Tibial artery (tissue), 4 donors: ENCODE measurements at regions not wholly inside any gene's neighbourhood (a gene's known extent, or its start where the extent isn't known, plus 50 kb on each side); places are given as distances from the start of the nearest gene placed in this dataset.

ENCODE experiments used
- DNase-seq, 2 donors: peaks; one replicate each; pipeline ENCODE4 v3.0.0-alpha.2; 2019
- H3K27ac ChIP-seq, 2 donors: fragments of 200-600 bp; sonication (generic) in 1 of 2; 1 replicate in 1 of 2; 2 replicates in 1 of 2; pipeline ENCODE4 v1.5.1; 2018 to 2019; ENCODE audit warnings: mild to moderate bottlenecking in 1 of 2
- H3K27me3 ChIP-seq, 2 donors: fragments of 200-600 bp; sonication (generic) in 1 of 2; one replicate each; pipeline versions ENCODE4 v1.5.1 to v1.6.0; 2016 to 2019
- H3K36me3 ChIP-seq, 3 donors: fragments of 200-600 bp; sonication (generic) in 2 of 3; one replicate each; pipeline ENCODE4 v1.5.1; 2016 to 2019; ENCODE audit warnings: mild to moderate bottlenecking in 2 of 3
- H3K4me1 ChIP-seq, 4 donors: fragments of 200-600 bp; sonication (generic) in 2 of 4; 1 replicate in 3 of 4; 2 replicates in 1 of 4; pipeline ENCODE4 v1.5.1; 2016 to 2019
- H3K4me3 ChIP-seq, 2 donors: fragments of 200-600 bp; sonication (generic) in 1 of 2; 1 replicate in 1 of 2; 2 replicates in 1 of 2; pipeline ENCODE4 v1.5.1; 2018 to 2019; ENCODE audit warnings: mild to moderate bottlenecking in 2 of 2
- H3K9me3 ChIP-seq, 3 donors: fragments of 200-600 bp; sonication (generic) in 1 of 3; one replicate each; pipeline ENCODE4 v1.5.1; 2016 to 2019
- intact Hi-C: fragments of 100-400 bp; cut with DNase I; formaldehyde crosslinking; loops from one replicate; pipeline ENCODE4 v1.15.0; 2023; ENCODE audit warnings: low total_unique reads
- TF ChIP-seq, protein P1 (sequence below), 2 experiments: fragments of 200-600 bp in 1 of 2; fragments of 450-650 bp in 1 of 2; IDR thresholded peaks; one replicate each; pipeline ENCODE4 v1.5.1; 2017 to 2019; ENCODE audit warnings: antibody characterized with exemption in 2 of 2, mild to moderate bottlenecking in 1 of 2, moderate library complexity in 1 of 2

DNA sequence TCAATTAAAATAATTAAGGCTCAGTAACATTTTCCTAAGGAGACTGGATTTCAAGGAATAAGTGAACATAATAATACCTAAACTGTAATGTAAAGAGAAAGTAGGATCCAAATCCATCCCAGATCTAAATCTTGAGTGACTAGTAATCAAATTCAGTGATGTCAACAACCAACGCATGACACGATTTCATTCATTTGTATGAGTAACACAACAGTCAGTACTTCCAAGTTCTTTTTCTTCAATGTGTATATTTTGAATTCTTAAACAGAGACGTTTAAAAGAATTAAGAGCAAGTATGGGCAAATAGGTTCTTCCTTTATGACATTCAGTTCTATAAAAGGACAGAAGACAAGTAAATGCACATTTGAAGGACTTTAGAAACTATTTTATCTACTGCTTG lies 104.3 kb upstream of the CNTN1 start:
- TF ChIP-seq, protein P1, sequence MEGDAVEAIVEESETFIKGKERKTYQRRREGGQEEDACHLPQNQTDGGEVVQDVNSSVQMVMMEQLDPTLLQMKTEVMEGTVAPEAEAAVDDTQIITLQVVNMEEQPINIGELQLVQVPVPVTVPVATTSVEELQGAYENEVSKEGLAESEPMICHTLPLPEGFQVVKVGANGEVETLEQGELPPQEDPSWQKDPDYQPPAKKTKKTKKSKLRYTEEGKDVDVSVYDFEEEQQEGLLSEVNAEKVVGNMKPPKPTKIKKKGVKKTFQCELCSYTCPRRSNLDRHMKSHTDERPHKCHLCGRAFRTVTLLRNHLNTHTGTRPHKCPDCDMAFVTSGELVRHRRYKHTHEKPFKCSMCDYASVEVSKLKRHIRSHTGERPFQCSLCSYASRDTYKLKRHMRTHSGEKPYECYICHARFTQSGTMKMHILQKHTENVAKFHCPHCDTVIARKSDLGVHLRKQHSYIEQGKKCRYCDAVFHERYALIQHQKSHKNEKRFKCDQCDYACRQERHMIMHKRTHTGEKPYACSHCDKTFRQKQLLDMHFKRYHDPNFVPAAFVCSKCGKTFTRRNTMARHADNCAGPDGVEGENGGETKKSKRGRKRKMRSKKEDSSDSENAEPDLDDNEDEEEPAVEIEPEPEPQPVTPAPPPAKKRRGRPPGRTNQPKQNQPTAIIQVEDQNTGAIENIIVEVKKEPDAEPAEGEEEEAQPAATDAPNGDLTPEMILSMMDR (IDR thresholded peaks at IDR 0.05) = no peak
- Histone ChIP-seq H3K4me3 (no peak overlapping the region), H3K27me3 (no peaks in the 10 kb centered on the region), H3K4me1 (no peaks in the 10 kb centered on the region), H3K27ac (no peak overlapping the region), H3K9me3 (no peaks in the 10 kb centered on the region), H3K36me3 (no peaks in the 10 kb centered on the region)
- DNase-seq = no peak
- intact Hi-C loops = no loop called here

DNA sequence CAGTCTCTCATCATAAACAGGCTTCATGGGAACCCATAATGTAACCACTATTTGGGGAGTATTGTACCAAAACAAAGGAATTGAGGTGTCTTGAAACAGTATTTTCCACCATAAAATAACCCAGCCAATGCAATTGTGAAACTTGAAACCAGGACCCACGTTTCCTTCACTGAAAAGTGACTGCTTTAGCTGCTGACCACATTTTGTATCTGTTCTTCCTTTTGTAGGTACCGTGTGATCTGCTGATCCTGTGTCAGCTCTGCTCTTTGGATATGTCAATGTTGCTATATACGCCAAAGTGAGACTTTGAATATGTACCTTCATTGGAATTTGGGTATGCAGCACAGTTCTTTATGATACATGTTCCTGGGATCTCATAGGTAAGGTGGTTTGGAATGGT lies 95.1 kb upstream of the CNTN1 start:
- no peak for DNase-seq
- Histone ChIP-seq H3K4me3 (no peak overlapping the region), H3K4me1 (no peaks in the 10 kb centered on the region), H3K27me3 (no peaks in the 10 kb centered on the region), H3K9me3 (no peaks in the 10 kb centered on the region), H3K36me3 (no peaks in the 10 kb centered on the region), H3K27ac (no peak overlapping the region)
- TF ChIP-seq, protein P1 (IDR thresholded peaks at IDR 0.05) = no peak
- intact Hi-C loops = no loop called here

DNA sequence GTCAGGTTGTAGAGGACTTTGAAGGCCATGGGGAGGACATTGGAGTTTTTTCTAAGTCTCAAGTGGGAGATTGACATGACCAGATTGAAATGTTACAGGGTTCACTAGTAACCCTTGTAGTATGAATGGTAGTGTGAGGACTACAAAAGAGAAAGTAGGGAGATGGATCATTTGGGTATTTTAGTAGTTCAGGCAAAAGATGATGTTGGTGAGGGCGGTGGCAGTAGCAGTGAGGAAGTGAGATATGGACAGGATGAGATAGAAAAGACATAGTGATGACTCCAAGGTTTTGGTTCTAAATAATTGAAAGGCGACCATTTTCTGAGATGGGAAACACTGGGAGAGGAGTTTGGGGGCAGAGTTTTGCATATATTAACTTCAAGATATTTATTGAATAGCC lies 94.2 kb upstream of the CNTN1 start:
- no peaks in the 10 kb centered on the region for H3K36me3 ChIP-seq
- no peak for DNase-seq
- H3K9me3 ChIP-seq = no peaks in the 10 kb centered on the region
- no peaks in the 10 kb centered on the region for H3K4me1 ChIP-seq
- TF ChIP-seq, protein P1 (IDR thresholded peaks at IDR 0.05) = no peak
- no peak overlapping the region for H3K27ac ChIP-seq
- intact Hi-C loops = no loop called here
- no peaks in the 10 kb centered on the region for H3K27me3 ChIP-seq
- no peak overlapping the region for H3K4me3 ChIP-seq

DNA sequence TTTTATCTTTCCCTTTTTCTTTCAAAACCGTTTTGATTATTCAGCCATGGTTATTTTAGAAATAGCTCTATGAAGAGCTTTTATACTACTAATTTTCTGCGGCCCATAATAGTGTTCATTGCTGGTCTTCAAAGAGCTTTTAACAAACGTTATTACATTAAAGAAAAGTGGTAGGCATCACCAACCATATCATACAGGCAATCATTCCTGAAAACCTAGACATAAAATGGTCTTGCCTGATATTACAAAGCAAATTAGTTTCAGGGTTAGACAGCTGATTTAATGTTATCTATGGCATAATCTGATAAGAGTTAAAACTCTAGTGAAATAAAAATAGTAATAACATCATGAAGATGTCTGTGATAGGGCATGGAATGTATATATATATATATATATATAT lies 89.7 kb upstream of the CNTN1 start:
- Histone ChIP-seq H3K27ac (no peak overlapping the region), H3K4me1 (no peaks in the 10 kb centered on the region), H3K4me3 (no peak overlapping the region), H3K9me3 (no peaks in the 10 kb centered on the region), H3K27me3 (no peaks in the 10 kb centered on the region), H3K36me3 (no peaks in the 10 kb centered on the region)
- intact Hi-C loops = no loop called here
- DNase-seq = no peak
- TF ChIP-seq, protein P1 (IDR thresholded peaks at IDR 0.05) = no peak

DNA sequence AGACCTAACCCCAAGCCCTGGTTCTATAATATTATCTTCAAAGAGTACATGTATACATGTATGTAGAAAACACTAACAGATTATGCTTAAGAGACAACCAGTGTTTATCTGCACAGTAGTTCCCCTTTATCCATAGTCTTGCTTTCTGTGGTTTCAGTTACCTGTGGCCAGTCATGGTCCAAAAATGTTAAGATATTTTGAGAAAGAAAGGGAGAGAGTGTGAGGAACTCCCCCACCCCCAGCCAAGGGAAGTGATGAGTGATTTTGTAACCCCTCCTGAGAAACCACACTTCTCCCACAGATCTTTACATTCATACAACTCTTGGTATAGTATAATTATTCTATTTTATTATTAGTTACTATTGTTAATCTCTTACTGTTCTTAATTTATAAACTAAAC lies 77.3 kb upstream of the CNTN1 start:
- TF ChIP-seq, protein P1 (IDR thresholded peaks at IDR 0.05) = no peak
- intact Hi-C loops = no loop called here
- no peak for DNase-seq
- no peak overlapping the region for H3K27ac ChIP-seq
- H3K27me3 ChIP-seq = no peaks in the 10 kb centered on the region
- no peaks in the 10 kb centered on the region for H3K9me3 ChIP-seq
- no peaks in the 10 kb centered on the region for H3K4me1 ChIP-seq
- no peaks in the 10 kb centered on the region for H3K36me3 ChIP-seq
- no peak overlapping the region for H3K4me3 ChIP-seq

DNA sequence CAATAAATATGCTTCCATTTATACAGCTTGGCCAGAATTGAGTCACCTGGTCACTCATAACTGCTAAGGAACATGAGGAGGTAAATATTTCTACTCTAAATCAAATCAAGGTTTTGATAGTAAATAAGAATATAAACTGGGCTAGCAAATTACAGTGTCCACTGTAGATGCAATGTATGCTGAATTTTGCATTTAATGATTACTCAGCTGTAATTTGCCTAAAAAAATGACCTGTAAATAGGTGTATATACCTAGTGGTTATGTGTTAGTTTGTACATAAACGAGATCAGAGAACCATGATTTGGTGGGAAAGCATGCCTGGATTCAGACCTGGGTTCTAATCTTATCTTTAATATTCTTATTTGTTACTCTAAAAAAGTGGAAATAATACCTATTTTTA lies 76.6 kb upstream of the CNTN1 start:
- TF ChIP-seq, protein P1 (IDR thresholded peaks at IDR 0.05) = no peak
- Histone ChIP-seq H3K9me3 (no peaks in the 10 kb centered on the region), H3K4me3 (no peak overlapping the region), H3K27ac (no peak overlapping the region), H3K4me1 (no peaks in the 10 kb centered on the region), H3K27me3 (no peaks in the 10 kb centered on the region), H3K36me3 (no peaks in the 10 kb centered on the region)
- intact Hi-C loops = no loop called here
- no peak for DNase-seq
